ENCODE measurements at regions not wholly inside any gene's neighbourhood (a gene's known extent, or its start where the extent isn't known, plus 50 kb on each side); places are given as distances from the start of the nearest gene placed in this dataset.
"Not testable (repeated sequence)": the region's sequence is repeated elsewhere in the genome, so short reads cannot be mapped to it uniquely, and the experiment has no call there.

DNA sequence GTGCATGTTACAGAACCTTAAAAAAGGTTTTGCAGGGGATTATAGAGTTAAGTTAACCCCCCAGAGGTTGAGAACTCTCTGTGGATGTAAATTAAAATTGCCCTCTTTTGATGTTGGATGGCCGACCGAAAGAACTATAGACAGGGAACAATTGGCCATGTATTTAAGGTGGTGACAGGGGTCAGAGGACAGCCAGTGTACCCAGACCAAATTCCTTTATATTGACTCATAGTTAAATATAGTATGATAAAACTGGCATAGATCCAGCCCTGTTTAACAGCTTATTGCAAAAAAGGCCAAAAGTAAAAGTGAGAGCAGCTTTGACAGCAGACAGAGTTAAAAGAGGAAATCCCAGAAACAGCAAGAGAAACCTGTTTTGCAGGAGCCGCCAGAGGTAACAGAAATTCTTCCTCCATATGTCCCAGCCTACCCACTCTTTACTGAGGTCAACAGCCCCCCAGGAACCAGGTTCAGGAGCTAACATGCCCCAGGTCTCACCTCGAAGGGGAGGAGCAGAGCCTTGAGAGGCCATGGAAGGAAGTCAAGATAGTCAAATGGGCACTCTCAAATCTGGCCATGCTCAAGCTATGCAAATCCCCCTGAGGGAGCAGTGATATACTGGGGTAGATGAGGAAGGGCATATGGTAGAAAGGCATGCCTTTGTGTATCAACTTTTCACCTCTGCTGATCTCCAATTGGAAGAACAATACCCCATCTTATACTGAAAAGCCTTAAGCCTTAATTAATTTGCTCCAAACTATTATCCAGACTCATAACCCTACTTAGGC lies 156.4 kb upstream of the COX7C start:
- DNase-seq, result no peak

DNA sequence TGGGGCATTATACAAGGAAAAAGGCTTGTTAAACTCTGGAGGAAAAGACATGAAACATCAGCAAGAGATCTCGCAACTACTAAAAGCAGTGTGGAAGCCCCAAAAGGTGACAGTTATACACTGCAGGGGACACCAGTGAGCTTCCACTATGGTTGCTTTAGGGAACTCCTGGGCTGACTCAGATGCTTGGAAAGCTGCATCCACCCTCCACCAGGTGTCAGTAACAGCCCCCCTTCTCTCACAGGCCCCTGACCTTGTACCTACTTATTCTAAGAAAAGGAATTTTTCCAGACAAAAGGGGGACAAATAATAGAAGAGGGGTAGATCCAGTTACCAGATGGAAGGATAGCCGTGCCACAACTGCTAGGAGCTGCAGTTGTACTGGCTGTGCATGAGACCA lies 154.4 kb upstream of the COX7C start:
- no peak for DNase-seq

- no peak for DNase-seq
Observed at GRCh38 chr5:86465052-86465838, 152.5 kb upstream of the COX7C start.

GRCh38 chr5:86466721-86467120 lies 151.0 kb upstream of the COX7C start:
- DNase-seq, result not testable (repeated sequence)

DNA sequence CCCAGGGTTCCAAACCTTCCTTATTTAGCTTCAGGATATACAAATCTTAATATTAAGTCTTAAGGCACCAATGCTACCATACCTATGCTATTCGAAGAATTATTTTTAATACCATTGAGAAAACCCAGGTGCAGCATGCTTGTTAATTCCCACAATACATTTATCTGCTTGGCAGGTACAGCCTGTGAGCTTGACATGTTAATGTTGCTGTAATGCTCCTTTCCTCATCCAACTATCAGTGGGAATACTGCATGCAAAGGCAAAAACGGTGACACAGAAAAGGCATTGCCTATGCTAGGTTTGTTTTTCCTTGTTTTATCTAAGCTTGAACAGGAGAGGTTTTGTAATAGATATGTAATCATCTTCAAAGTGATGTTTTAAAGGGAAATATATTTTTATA lies 135.7 kb upstream of the COX7C start:
- no peak for DNase-seq

- no peak for DNase-seq
Observed at GRCh38 chr5:86493777-86494176, 124.0 kb upstream of the COX7C start.

GRCh38 chr5:86500947-86501346 lies 116.8 kb upstream of the COX7C start:
- DNase-seq, result no peak

- DNase-seq, result no peak
Observed at GRCh38 chr5:86507574-86507973, 110.2 kb upstream of the COX7C start.

DNA sequence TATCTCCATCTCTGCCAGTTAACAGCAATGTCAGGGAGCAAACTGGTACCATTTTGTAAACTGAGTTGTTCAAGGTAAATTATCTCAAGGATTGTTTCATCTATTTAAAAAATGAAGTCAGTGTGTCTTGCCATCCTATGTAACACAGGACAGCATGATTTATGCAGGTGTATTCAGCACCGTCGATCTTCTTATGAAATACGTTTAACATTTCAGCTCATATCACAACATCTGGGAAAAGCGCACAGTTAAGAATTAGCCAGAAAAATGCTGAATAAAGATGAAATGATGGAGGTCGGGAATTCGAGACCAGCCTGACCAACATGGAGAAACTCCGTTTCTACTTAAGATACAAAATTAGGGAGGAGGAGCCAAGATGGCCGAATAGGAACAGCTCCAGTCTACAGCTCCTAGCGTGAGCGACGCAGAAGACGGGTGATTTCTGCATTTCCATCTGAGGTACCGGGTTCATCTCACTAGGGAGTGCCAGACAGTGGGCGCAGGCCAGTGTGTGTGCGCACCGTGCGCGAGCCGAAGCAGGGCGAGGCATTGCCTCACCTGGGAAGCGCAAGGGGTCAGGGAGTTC lies 107.3 kb upstream of the COX7C start:
- not testable (repeated sequence) for DNase-seq

GRCh38 chr5:86523718-86524117 lies 94.0 kb upstream of the COX7C start:
- no peak for DNase-seq

DNA sequence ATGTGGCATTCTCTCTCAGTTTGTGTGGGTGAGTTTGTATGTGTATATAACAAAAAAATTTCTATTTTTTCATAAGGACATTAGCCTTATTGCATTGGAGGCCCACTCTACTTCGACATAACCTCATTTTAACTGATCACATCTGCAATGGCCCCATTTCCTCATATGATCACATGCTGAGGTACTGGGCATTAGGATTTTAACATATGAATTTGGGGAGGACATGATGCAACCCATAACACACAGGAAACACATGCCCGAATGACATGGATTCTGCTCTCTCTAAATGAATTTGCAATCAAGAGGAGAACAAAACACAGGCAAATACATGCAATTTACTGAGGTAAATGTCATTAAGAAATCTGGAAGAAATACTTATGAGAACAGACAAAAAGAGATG lies 92.1 kb upstream of the COX7C start:
- no peak for DNase-seq

GRCh38 chr5:86526811-86527348 lies 90.9 kb upstream of the COX7C start:
- no peak for DNase-seq

DNA sequence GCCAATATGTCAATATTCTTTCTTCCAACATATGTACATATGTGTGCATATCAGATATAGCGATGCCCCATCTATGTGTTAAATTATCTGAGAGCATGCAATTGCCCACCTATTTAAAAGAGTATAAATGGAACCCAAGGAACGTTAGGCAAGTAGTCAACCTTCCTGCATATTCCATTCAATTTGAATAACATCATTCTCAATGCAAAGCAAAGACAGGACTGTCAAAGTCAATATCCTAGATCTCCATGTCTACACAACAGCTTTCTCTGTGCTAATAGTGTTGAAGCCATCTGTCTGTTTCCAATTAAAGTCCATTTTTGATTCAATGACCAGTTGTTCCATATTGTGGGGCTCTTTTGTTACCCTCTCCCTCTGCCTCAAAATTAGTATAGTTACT lies 85.3 kb upstream of the COX7C start:
- DNase-seq, result no peak

DNA sequence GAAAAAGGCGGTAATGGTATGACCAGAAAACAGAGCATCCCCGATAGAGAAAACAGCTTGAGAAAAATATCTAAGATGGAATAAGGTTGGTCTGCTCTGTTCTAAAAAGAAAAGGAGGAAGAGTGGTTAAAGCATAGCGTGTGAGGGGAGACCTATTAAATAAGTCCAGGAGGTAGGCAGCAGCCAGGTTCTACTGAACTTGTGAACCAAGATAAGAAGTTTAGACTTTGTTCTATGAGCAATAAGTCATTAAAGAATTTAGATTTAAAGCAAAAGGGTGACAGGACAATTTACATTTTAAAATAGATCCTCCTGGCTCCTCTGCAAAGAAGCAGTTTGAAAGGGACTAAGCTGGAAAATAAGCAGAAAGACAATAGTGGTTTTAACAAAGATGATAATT lies 81.3 kb upstream of the COX7C start:
- no peak for DNase-seq

- no peak for DNase-seq
Observed at GRCh38 chr5:86542532-86542931, 75.2 kb upstream of the COX7C start.

GRCh38 chr5:86546044-86546443 lies 71.7 kb upstream of the COX7C start:
- DNase-seq, result no peak

GRCh38 chr5:86546582-86546981 lies 71.2 kb upstream of the COX7C start:
- no peak for DNase-seq

DNA sequence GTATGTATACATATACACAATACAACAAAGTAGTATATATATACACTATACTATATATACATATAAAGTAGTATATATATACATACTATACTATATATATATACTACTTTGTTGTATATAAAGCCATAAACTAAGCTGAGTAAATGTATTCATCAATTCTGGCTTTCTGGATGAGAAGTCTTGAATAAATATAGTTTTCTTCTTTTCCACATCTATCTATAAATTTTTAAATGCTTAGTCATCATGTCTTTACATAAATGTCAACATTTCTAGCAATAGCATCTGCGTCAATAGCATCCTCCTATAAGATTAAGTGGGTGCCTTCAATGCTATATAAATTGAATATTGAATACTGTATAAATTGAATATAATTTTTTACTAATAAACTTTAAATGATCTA lies 63.1 kb upstream of the COX7C start:
- DNase-seq, result no peak

GRCh38 chr5:86557920-86558319 lies 59.8 kb upstream of the COX7C start:
- DNase-seq, result no peak

GRCh38 chr5:86565197-86565789 lies 52.4 kb upstream of the COX7C start:
- no peak for DNase-seq

- DNase-seq, result not testable (repeated sequence)
Observed at GRCh38 chr5:86566030-86566429, 51.7 kb upstream of the COX7C start.

All from suppressor macrophage treated with lipopolysaccharide for 1 hour (primary cell).